HEK293 (cell line): ENCODE measurements at regions not wholly inside any gene's neighbourhood (a gene's known extent, or its start where the extent isn't known, plus 50 kb on each side); places are given as distances from the start of the nearest gene placed in this dataset.

Experiments
- CTCF ChIA-PET: fragments of 350-600 bp; formaldehyde crosslinking; extraction: SDS; loops from one replicate; lab custom pipeline; 2021; ENCODE audit warnings: antibody characterized with exemption; lab: Yijun Ruan, JAX
- POLR2A ChIA-PET: fragments of 300-600 bp; formaldehyde crosslinking; extraction: SDS; loops from one replicate; lab custom pipeline; 2020; ENCODE audit warnings: antibody characterized with exemption, inconsistent platforms; lab: Yijun Ruan, JAX
- H3K27ac ChIP-seq: fragments of 200-500 bp; sonication (Bioruptor generic); 2 replicates; pipeline ENCODE4 v1.5.1; 2014; ENCODE audit warnings: low read depth, low read length, control low read depth, inconsistent platforms; ENCODE audit errors: extremely low read depth
- H3K36me3 ChIP-seq, 2 experiments: fragments of 200-500 bp in 1 of 2; sonication (Bioruptor generic) in 1 of 2; 1 replicate in 1 of 2; 2 replicates in 1 of 2; pipeline ENCODE4 v1.5.1; 2014 to 2017; ENCODE audit warnings: inconsistent platforms in 2 of 2, low read length in 2 of 2; ENCODE audit not compliant: control insufficient read depth in 2 of 2, insufficient read depth in 1 of 2
- H3K4me1 ChIP-seq: fragments of 200-500 bp; sonication (Bioruptor generic); 2 replicates; pipeline ENCODE4 v1.5.1; 2014; ENCODE audit warnings: mild to moderate bottlenecking, low read length, inconsistent platforms; ENCODE audit not compliant: control insufficient read depth, insufficient read depth
- H3K4me3 ChIP-seq: 2 replicates; pipeline ENCODE4 v1.5.1; 2011; ENCODE audit warnings: low read depth, mild to moderate bottlenecking, control low read depth, low read length, moderate library complexity
- H3K9me3 ChIP-seq: fragments of 200-500 bp; sonication (Bioruptor generic); 2 replicates; pipeline ENCODE4 v1.5.1; 2014; ENCODE audit warnings: low read depth, low read length, inconsistent platforms; ENCODE audit not compliant: control insufficient read depth, insufficient read depth
- GLIS2 ChIP-seq: fragments of 450-650 bp; formaldehyde crosslinking; IDR thresholded peaks from 2 replicates; pipeline ENCODE4 v1.5.1; 2016; ENCODE audit warnings: missing biosample characterization, missing genetic modification characterization
- KLF10 ChIP-seq: fragments of 450-650 bp; IDR thresholded peaks from 2 replicates; pipeline ENCODE4 v1.5.1; 2018; ENCODE audit warnings: missing biosample characterization, mild to moderate bottlenecking, missing genetic modification characterization
- OVOL3 ChIP-seq: fragments of 450-650 bp; formaldehyde crosslinking; IDR thresholded peaks from 2 replicates; pipeline ENCODE4 v1.5.1; 2016; ENCODE audit warnings: missing biosample characterization, missing genetic modification characterization
- SP2 ChIP-seq: fragments of 450-650 bp; formaldehyde crosslinking; IDR thresholded peaks from 2 replicates; pipeline ENCODE4 v1.5.1; 2016; ENCODE audit warnings: missing biosample characterization, missing genetic modification characterization
- ZBTB8A ChIP-seq: fragments of 450-650 bp; formaldehyde crosslinking; IDR thresholded peaks from 2 replicates; pipeline ENCODE4 v1.5.1; 2016; ENCODE audit warnings: missing biosample characterization, missing genetic modification characterization
- ZNF184 ChIP-seq: fragments of 450-650 bp; IDR thresholded peaks from 2 replicates; pipeline ENCODE4 v1.5.1; 2018; ENCODE audit warnings: missing biosample characterization, mild to moderate bottlenecking, missing genetic modification characterization
- ZNF214 ChIP-seq: fragments of 450-650 bp; formaldehyde crosslinking; IDR thresholded peaks from 2 replicates; pipeline ENCODE4 v1.5.1; 2017; ENCODE audit warnings: missing biosample characterization, mild to moderate bottlenecking, missing genetic modification characterization, borderline replicate concordance
- ZNF24 ChIP-seq: fragments of 450-650 bp; formaldehyde crosslinking; IDR thresholded peaks from 2 replicates; pipeline ENCODE4 v1.5.1; 2016; ENCODE audit warnings: missing biosample characterization, missing genetic modification characterization
- ZNF654 ChIP-seq: fragments of 450-650 bp; formaldehyde crosslinking; IDR thresholded peaks from 2 replicates; pipeline ENCODE4 v1.5.1; 2016; ENCODE audit warnings: low read depth, missing biosample characterization, missing genetic modification characterization
- ZNF785 ChIP-seq: fragments of 450-650 bp; formaldehyde crosslinking; IDR thresholded peaks from 2 replicates; pipeline ENCODE4 v1.5.1; 2016; ENCODE audit warnings: missing biosample characterization, missing genetic modification characterization
- TF ChIP-seq, protein P1 (sequence below): fragments of 450-650 bp; formaldehyde crosslinking; IDR thresholded peaks from 2 replicates; pipeline ENCODE4 v1.5.1; 2016; ENCODE audit warnings: missing biosample characterization, missing genetic modification characterization
- TF ChIP-seq, protein P2 (sequence below): fragments of 450-650 bp; formaldehyde crosslinking; IDR thresholded peaks from 2 replicates; pipeline ENCODE4 v1.5.1; 2016; ENCODE audit warnings: missing biosample characterization, missing genetic modification characterization
- TF ChIP-seq, protein P3 (sequence below): fragments of 450-650 bp; formaldehyde crosslinking; IDR thresholded peaks from 2 replicates; pipeline ENCODE4 v1.5.1; 2017; ENCODE audit warnings: missing biosample characterization, missing genetic modification characterization
- TF ChIP-seq, protein P4 (sequence below): fragments of 450-650 bp; formaldehyde crosslinking; IDR thresholded peaks from 2 replicates; pipeline ENCODE4 v1.5.1; 2016; ENCODE audit warnings: missing biosample characterization, missing genetic modification characterization
- TF ChIP-seq, protein P5 (sequence below): fragments of 450-650 bp; formaldehyde crosslinking; IDR thresholded peaks from 2 replicates; pipeline ENCODE4 v1.5.1; 2016; ENCODE audit warnings: missing biosample characterization, missing genetic modification characterization

DNA sequence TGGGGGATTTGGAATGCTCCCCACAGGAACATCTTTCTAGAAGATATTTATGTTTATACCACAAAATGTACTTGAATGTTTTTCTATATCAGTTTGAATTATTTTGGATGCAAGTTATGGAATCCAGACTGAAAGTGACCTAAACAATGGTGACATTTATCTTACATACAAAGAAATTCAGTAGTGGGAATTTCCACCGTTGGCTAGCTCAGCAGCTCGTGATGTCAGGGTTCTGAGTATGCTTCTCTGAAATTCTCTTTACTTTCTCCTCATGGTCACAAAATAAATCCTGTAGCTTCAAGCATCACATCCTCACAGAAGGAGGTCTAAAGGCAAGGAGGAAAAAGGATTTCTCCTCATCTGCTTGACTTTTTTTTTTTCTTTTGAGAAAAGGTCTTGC lies 105.3 kb downstream of the AKAIN1 start:
- Histone ChIP-seq H3K9me3 (no peaks in the 10 kb centered on the region), H3K27ac (no peak overlapping the region), H3K36me3 (no peaks in the 10 kb centered on the region), H3K4me3 (no peak overlapping the region), H3K4me1 (no peaks in the 10 kb centered on the region)
- no peak for TF ChIP-seq KLF10 (tag by site-specific recombination)
- TF ChIP-seq ZNF184, result no peak
- TF ChIP-seq OVOL3 (tag by site-specific recombination), result no peak
- POLR2A ChIA-PET, result no interaction called here
- CTCF ChIA-PET, result no interaction called here

DNA sequence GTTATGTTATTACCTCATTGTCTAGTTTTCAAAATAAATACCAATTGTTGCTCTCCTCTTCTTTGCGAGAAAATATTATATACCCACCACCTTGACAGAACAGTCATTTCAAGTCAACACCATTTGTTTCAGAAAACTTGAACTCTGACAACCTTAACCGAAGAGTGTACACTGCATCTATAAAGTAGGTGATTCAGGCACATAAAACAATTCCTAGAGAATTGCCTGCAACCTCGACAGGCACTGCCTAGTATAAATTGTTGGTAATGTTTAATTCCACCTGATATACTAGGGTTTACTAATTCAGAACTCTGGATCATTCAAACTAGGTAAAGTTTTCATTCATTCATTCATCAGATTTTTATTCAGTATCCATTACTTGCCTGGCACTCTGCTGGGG lies 121.8 kb downstream of the AKAIN1 start:
- ChIA-PET POLR2A (no interaction called here), CTCF (interaction anchor here (0.6 to 0.8 kb wide), 2 partner anchors 509 to 968 kb away, joined by 3 to 4 read pairs; no protein-coding TSS in a partner anchor)
- Histone ChIP-seq H3K9me3 (no peaks in the 10 kb centered on the region), H3K4me3 (no peak overlapping the region), H3K4me1 (peaks cover 2% of the 10 kb centered on the region; the same call in 1 of the 2 replicates), H3K27ac (no peak overlapping the region), H3K36me3 (no peaks in the 10 kb centered on the region)
- no peak for TF ChIP-seq SP2 (tag by site-specific recombination)
- no peak for TF ChIP-seq GLIS2
- TF ChIP-seq ZBTB8A (tag by site-specific recombination), result no peak
- TF ChIP-seq ZNF214 (tag by site-specific recombination), result no peak
- TF ChIP-seq, protein P1, sequence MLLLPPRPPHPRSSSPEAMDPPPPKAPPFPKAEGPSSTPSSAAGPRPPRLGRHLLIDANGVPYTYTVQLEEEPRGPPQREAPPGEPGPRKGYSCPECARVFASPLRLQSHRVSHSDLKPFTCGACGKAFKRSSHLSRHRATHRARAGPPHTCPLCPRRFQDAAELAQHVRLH (tag by site-specific recombination), result no peak
- TF ChIP-seq, protein P2, sequence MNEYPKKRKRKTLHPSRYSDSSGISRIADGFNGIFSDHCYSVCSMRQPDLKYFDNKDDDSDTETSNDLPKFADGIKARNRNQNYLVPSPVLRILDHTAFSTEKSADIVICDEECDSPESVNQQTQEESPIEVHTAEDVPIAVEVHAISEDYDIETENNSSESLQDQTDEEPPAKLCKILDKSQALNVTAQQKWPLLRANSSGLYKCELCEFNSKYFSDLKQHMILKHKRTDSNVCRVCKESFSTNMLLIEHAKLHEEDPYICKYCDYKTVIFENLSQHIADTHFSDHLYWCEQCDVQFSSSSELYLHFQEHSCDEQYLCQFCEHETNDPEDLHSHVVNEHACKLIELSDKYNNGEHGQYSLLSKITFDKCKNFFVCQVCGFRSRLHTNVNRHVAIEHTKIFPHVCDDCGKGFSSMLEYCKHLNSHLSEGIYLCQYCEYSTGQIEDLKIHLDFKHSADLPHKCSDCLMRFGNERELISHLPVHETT (tag by site-specific recombination), result no peak
- TF ChIP-seq, protein P3, sequence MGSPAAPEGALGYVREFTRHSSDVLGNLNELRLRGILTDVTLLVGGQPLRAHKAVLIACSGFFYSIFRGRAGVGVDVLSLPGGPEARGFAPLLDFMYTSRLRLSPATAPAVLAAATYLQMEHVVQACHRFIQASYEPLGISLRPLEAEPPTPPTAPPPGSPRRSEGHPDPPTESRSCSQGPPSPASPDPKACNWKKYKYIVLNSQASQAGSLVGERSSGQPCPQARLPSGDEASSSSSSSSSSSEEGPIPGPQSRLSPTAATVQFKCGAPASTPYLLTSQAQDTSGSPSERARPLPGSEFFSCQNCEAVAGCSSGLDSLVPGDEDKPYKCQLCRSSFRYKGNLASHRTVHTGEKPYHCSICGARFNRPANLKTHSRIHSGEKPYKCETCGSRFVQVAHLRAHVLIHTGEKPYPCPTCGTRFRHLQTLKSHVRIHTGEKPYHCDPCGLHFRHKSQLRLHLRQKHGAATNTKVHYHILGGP (tag by site-specific recombination), result no peak
- no peak for TF ChIP-seq ZNF24 (tag by site-specific recombination)
- TF ChIP-seq, protein P4, sequence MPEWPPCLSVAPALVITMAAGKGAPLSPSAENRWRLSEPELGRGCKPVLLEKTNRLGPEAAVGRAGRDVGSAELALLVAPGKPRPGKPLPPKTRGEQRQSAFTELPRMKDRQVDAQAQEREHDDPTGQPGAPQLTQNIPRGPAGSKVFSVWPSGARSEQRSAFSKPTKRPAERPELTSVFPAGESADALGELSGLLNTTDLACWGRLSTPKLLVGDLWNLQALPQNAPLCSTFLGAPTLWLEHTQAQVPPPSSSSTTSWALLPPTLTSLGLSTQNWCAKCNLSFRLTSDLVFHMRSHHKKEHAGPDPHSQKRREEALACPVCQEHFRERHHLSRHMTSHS, result no peak

DNA sequence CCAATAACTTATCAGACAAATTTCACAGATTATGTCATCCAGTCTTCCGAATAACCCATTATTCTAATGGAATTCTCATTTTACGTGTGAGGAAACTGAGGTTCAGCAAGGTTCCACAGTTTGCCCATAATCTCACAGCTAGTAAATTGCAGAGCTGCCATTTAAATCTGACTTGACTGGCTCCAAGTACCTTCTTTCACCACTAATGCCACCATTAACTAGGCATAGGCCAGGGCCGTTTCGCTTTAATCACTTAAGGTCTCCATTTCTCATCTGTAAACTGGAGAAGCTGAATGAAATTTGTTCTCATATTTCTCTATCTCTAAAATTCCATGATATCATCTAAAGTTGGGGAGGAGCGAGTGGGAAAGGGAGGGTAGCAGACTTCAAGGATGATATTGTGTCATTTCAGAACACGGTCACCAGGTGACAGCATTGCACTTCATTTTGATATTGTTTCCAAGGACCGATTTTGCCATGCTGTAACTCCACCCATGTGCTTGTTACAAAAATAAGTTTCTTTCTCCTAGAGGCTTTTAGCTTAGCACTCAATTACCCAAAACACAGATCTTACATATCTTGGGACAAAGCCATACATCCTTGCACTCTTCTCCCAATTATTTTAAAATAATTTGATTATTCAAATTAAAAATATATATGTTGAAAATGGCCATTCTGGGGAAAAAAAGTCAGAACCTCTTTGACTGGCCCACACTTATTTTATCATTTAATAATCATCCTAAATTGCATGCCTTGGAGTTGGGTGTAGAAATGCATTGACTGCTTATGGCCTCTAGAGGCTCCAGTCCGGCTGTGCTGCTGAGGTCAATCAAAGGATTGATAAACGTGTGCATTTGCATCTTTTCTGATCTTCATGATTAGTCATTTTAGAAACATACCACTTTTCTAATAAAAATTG lies 123.8 kb downstream of the AKAIN1 start:
- Histone ChIP-seq H3K9me3 (no peaks in the 10 kb centered on the region), H3K27ac (no peak overlapping the region), H3K36me3 (no peaks in the 10 kb centered on the region), H3K4me1 (peaks cover 2% of the 10 kb centered on the region; the same call in 1 of the 2 replicates), H3K4me3 (no peak overlapping the region)
- ChIA-PET CTCF (interaction anchor here (0.5 to 1.4 kb wide), 24 partner anchors 13 to 1949 kb away, joined by 3 to 7 read pairs (median 3); no protein-coding TSS in a partner anchor), POLR2A (no interaction called here)
- no peak for TF ChIP-seq ZNF785 (tag by site-specific recombination)
- peak; percentile 84 for TF ChIP-seq ZNF654 (tag by site-specific recombination)
- TF ChIP-seq, protein P5, sequence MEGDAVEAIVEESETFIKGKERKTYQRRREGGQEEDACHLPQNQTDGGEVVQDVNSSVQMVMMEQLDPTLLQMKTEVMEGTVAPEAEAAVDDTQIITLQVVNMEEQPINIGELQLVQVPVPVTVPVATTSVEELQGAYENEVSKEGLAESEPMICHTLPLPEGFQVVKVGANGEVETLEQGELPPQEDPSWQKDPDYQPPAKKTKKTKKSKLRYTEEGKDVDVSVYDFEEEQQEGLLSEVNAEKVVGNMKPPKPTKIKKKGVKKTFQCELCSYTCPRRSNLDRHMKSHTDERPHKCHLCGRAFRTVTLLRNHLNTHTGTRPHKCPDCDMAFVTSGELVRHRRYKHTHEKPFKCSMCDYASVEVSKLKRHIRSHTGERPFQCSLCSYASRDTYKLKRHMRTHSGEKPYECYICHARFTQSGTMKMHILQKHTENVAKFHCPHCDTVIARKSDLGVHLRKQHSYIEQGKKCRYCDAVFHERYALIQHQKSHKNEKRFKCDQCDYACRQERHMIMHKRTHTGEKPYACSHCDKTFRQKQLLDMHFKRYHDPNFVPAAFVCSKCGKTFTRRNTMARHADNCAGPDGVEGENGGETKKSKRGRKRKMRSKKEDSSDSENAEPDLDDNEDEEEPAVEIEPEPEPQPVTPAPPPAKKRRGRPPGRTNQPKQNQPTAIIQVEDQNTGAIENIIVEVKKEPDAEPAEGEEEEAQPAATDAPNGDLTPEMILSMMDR (tag by site-specific recombination), result peak; percentile 44; the same call in 1 of the 2 replicates
